OCI-M2 (cell line): ENCODE measurements at regions not wholly inside any gene's neighbourhood (a gene's known extent, or its start where the extent isn't known, plus 50 kb on each side); places are given as distances from the start of the nearest gene placed in this dataset.

Experiments used
- DNase-seq: peaks from one replicate; lab custom pipeline; 2025; ENCODE audit not compliant: unreplicated experiment; lab: John Stamatoyannopoulos, UW

GRCh38 chr4:136935871-136936270, 596.4 kb downstream of the PCDH18 start:
- DNase-seq = no peak

DNA sequence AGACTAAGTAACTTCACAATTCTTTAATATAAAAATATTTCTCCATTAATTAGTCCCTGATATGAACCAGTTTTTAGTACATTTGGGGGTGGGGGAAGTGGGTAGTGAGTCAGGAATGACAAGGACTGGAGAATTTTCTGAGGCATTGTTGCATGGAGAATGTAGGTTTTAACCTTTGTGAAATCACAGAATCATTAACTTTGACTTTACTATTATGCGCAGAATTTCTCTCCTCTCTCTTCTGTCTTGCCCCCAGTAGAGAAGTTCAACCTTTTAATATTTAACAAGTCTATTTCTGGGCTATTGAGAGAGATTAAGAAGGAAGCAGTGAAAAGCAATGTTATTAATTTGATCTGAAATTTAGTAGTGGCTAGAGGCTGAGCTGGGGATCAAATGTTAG, 597.0 kb downstream of the PCDH18 start:
- DNase-seq = no peak

DNA sequence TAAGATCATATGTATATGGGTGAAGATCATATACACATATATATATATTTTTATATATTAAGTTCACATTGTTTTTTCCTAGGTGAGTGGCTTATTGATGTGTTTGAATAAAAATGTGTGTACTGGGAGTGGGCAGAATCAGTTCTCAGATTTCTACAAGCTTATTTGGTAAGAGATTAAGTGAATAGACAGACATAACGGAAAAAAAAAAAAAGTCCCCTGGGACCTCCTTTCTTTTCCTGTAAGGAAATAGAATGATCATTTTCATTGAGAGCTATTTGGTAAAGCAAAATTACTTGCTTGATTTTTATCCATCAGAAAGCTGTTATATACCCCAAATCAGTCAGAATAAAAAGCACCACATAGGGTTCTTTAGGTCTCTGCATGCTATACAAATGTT, 597.7 kb downstream of the PCDH18 start:
- no peak for DNase-seq

DNA sequence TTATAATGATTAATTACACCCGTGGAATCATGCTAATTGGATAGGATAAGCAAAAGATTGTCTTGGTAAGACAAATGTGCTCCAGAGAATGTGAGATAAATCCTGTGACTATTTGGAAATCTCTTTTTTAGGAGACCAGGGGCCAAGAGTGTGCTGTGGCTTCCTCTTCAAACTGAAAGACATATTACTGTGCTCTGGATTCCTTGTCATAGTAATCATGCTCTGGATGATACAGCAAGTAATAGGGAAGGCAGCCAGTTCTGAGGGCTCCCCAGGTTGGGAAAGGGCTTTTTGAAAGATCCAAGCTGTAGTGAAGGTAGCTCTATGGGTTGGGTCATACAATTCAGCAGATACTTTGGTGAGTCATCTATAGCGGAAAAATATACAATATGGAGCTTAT, 600.5 kb downstream of the PCDH18 start:
- no peak for DNase-seq

- DNase-seq = no peak
Measured at GRCh38 chr4:136928957-136929411, 603.3 kb downstream of the PCDH18 start.

DNA sequence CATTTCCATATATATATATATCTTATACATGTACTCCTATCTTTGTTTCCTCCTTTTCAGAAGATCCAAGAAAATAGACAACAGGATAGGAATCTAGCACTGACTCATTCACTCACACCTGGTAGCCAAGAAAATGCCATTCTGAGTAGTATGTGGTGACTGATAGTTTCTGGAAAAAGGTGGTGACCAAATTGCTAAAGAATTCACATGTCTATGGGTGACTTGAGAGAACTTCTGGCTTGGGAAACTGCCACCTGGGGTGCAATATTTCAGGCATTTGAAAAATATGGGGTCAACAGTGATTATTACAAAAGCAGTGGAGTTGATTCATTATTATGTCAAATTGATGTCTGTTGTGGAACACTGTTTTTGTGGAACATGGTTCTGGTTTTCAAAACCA, 605.1 kb downstream of the PCDH18 start:
- DNase-seq = no peak

- no peak for DNase-seq
Measured at GRCh38 chr4:136925203-136925602, 607.1 kb downstream of the PCDH18 start.

GRCh38 chr4:136922066-136922465, 610.2 kb downstream of the PCDH18 start:
- DNase-seq = no peak

DNA sequence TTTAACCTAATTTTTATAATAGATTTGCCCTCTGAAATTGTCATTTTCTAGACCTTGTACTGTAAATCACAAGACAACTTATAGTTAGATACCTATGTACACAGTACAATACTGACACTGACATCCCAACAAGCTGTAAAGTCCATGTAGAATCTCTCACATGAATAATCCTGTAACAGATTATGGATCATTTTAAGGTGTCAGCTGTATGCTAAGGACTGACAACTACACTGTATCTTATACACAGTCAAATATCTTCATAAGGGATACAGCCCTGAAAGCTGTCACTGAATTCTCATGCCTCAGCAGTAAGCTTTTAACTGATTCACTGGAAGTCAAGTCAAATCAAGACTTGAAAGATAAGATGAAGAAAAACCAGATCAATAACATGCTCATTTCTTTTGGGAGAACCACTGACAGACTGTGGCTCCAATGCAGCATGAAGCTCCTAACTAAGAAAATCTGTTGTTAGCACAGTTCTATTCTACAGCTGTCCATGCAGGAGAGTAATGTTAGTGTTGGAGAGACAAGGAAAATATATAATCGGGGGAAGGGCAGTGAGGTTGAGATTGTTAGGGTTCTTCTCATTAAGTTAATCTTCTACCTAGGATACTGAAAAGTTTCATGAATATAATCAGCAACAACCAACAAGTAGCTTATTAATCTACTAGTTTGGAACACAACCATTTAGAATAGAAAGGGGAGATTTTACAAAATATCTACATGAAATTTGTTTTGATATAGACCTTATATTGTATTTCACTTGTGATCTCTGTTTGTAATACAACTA, 612.0 kb downstream of the PCDH18 start:
- DNase-seq = no peak

GRCh38 chr4:136918772-136919171, 613.5 kb downstream of the PCDH18 start:
- no peak for DNase-seq

DNA sequence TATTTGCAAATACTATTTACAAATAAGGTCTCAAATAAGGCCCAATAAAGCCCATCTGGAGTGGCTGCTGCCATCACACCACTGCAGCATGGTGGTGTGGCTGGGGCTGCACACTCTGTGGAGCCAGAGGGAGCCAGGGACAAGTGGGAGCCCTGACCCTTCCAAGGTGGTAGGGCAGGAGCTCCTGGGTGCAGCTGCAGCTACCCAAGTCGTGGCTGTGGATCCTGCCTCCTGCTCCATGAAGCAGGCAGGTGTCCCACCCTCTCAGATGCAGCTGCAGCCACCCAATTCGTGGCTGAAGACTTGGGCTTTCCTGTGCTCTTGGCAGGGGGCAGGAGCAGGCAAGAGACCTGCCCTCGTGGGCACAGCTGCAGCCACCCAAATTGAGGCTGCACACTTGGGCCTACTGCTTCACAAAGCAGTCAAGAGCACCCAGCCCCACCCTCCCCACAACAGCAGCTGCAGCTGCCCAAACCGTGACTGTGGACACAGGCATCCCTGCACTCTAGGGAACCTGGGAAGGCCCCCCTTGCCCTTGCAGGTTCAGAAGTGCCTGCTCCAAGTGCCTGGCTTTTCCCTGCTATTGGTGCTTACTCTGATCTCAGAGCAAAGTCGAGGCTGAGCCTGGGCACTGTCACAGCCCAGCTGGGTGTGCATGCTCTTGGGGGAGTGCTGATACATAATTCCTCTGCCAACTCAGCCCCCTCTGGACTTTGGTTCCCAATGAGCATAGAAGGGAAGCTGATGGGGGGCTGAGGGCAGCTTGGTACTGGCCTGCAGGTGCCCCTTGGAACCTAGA, 614.8 kb downstream of the PCDH18 start:
- DNase-seq = no peak

- no peak for DNase-seq
Measured at GRCh38 chr4:136909626-136910025, 622.7 kb downstream of the PCDH18 start.

- DNase-seq = no peak
Measured at GRCh38 chr4:136908122-136908521, 624.2 kb downstream of the PCDH18 start.

- no peak for DNase-seq
Measured at GRCh38 chr4:136900696-136901095, 631.6 kb downstream of the PCDH18 start.

DNA sequence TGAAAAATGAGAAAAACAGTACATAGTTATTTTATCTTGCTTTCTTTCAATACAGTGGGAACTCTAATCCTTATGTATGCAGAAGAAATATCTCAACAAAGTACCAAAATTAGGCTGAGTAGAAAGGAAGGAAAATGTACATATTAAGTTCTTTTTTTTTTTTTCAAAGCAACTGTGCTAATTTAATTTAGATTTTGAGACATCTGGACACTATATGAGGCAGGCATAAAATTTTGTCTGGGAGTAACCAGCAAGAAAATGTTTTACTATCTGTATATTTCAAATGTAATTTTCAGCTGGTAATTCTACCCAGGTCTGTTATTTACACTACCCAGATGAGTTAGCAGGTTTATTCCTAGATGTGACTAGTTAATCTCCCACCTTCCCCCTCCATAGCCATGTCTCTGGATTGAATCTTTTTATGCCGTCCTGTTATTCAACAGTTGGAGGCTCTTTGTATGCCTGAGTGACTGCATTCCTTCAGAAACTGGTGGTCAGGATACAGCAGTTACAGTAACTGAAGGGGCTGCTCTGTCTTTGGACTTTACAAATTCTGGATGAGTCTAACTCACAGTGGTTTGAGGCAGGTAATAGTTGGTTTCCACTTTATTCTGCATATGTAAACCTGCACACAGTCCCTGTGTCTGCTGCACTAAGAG, 633.6 kb downstream of the PCDH18 start:
- no peak for DNase-seq

DNA sequence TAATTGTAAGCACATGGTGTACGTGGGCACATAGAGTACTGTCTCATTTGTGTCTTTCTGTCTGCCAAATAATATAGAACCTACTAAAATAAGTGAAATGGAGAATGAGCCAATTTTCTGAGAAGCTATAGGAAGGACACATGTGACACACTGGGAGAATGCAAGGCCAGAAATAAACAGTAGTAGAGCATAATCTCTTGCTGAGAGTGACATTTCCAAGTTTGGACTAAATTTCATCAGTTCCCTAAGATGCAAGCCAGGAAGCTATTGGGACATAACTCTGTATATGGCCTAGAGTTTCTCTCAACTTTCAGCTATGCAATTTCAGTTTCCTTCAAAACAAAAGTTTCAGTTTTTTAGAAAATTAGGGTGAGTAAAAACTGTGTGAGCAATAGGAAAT, 638.7 kb downstream of the PCDH18 start:
- DNase-seq = no peak

DNA sequence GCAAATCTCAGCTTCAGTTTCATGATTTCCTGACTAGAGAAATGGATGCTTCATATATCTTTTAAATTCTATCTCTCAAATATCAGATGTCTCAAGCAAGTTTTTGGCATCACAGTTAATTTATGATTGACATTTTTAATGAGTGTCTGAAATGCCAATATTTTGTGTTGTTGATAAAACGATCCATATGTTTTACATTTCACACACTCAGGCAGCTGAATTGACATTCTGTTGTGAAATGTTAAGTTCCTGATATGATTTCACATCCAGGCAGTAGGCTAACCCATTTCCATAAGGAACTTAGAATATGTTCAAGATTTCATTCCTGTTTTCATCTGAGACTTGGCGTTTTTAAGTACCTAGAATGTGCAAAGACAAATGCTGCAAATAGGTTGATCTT, 650.6 kb downstream of the PCDH18 start:
- no peak for DNase-seq

DNA sequence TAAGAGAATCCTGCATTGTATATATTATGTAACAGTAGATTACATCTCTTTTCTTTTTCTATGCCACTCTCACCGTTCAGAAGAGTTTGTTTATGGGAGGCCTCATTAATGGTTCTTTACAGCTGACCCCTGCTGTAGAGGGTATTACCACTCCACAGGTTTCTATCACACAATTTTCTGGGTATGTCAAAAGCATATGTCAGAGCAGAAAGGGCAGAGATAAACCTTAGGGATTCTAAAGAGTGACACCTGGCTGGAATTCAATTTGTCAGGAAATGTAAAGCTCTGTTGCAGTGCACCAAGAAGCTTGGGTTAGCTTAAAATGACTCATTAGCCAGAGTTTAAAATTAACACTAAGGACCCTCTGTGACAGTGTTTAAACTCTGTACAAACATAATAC, 658.7 kb downstream of the PCDH18 start:
- DNase-seq = no peak

DNA sequence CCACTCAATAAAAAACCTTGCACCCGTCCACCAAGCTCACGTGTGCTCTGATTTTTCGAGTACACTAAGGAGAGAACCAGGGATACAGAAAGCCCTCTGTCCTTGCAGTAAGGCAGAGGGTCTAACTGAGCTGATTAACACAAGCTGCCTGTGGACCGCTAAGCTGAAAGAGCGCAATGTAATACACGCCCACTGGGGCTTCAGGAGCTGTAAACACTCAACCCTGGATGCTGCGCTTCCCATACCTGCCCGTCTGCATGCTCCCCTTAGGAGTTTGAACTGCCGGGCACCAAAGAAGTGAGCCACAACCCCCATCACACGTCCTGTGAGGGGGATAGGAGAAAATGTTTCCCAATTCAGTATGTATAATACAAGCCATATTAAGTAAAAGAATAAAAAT, 664.8 kb downstream of the PCDH18 start:
- DNase-seq = no peak

DNA sequence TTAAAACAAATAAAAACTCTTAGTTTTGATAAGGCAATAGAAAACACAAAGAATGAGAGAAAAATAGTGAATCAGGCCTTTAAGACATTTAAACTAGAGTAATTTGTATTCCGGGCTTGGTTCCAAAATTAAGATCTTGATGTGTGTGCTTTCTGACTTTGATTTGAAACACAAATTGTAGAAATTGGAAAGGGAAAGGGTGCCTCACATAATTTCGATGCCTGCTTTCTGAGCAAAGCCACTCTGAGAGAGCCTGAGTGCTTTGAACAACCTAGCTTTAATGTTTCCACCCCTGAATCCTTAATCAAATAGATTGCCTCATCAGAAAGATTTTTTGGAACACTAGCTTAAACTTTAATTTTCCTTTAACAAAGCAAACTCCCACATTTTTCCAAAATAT, 666.8 kb downstream of the PCDH18 start:
- DNase-seq = no peak

DNA sequence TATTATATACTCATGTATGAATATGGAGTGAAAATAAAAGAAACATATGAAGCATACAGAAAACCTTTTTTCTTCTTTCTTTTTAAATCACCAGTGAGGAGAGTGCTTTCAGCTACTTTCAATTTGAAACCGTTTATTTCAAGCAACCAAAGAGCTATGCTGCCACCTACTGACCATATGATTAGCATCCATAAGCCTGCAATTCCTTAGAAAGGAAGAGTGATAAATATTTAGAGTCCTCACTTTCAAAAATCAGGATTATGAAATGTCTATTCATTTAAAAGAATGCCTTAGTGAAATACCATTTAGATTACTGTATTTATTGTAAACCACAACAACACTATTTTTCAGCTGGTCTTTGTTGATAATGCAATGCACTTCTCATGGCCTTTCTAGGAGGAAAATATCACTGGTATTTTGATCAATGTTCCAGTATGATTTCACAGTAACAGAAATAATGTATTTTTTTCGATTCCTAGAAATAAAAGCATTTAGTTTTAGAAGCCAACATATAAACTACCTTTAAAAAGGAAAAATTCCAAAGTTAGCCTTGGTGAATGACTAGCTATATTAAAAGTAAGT, 667.6 kb downstream of the PCDH18 start:
- DNase-seq = peak; percentile 57
